Heart left ventricle (tissue), 13 donors: ENCODE measurements at regions not wholly inside any gene's neighbourhood (a gene's known extent, or its start where the extent isn't known, plus 50 kb on each side); places are given as distances from the start of the nearest gene placed in this dataset.

Experiments
- POLR2A ChIP-seq, 2 donors: fragments of 450-650 bp; IDR thresholded peaks; one replicate each; pipeline ENCODE4 v1.6.1; 2017; ENCODE audit warnings: antibody characterized with exemption in 2 of 2, mild to moderate bottlenecking in 2 of 2, moderate library complexity in 2 of 2
- TF ChIP-seq, protein P1 (sequence below), 12 donors: fragments of 200-600 bp; sonication (generic) in 4 of 12; IDR thresholded peaks; one replicate each; pipeline versions ENCODE4 v1.5.0 to v1.8.0; 2018 to 2022; ENCODE audit warnings: antibody characterized with exemption in 12 of 12, mild to moderate bottlenecking in 5 of 12
- donor health status: ischemic (EF 13 %, LVEDD 7.1; RV severe dilation, severe dysfunction).
- donor health status: DM: no; HTN: yes; CAD: no.
- donor health status: DM: no; HTN: no; CAD: no.
- donor health status: ischemic (EF 25% LVEDD 6.9; RV normal size, moderate dysfunction).
- donor health status: ischemic (EF 25% LVEDD 5.7; RV mildly dilated, moderate dysfunction).
- donor health status: ischemic (EF 35%, LVEDD 5.7; RV mildly dilated, moderate dysfunction).
- donor health status: nonischemic (EF 11% LVEDD 7.7; RV severe dilation, severe dysfunction).
- donor health status: DM: yes; HTN: yes; CAD: no.
- donor health status: PGD.
- donor health status: ischemic (EF 29% LVEDD 5.4; RV normal size, mild dysfunction).
- donor health status: nonischemic (EF 23%, LVEDD 6.1; RV moderate dilation, normal function).

DNA sequence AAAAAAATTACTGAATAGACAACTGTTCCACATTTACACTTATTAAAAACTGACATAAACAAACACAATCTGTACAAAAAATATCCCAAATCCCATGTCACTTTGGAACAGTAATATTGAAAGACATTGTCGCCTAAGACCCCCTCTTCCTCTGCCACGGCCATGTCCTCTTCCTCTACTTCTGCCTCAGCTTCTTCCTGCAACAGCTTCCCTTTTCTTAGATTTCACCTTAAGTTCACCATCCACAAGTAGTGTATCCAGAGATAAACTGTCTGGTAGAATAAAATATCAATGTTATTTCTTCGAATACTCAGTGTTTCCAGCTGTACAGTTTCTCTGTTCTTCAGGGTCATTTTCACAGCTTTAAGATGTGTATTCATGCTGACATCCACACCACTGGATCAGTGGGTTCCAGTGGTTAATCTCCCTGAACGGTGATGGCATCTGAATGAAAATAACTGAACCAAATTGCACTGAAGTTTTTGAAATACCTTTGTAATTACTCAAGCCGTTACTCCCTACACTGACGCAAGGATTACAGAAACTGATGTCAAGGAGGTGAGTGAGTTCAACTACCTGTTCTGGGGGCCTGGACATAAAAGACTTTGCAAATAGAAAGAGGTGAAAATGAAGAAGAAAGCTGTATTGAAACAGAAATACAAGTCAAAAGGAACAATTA is 208.5 kb downstream of the C12orf50 start:
- TF ChIP-seq, protein P1, sequence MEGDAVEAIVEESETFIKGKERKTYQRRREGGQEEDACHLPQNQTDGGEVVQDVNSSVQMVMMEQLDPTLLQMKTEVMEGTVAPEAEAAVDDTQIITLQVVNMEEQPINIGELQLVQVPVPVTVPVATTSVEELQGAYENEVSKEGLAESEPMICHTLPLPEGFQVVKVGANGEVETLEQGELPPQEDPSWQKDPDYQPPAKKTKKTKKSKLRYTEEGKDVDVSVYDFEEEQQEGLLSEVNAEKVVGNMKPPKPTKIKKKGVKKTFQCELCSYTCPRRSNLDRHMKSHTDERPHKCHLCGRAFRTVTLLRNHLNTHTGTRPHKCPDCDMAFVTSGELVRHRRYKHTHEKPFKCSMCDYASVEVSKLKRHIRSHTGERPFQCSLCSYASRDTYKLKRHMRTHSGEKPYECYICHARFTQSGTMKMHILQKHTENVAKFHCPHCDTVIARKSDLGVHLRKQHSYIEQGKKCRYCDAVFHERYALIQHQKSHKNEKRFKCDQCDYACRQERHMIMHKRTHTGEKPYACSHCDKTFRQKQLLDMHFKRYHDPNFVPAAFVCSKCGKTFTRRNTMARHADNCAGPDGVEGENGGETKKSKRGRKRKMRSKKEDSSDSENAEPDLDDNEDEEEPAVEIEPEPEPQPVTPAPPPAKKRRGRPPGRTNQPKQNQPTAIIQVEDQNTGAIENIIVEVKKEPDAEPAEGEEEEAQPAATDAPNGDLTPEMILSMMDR (IDR thresholded peaks at IDR 0.05): no peak
- TF ChIP-seq POLR2A (IDR thresholded peaks at IDR 0.05): no peak
